Keratinocyte (primary cell): ENCODE measurements at regions not wholly inside any gene's neighbourhood (a gene's known extent, or its start where the extent isn't known, plus 50 kb on each side); places are given as distances from the start of the nearest gene placed in this dataset.

Source experiments
- EZH2 ChIP-seq: IDR thresholded peaks from one replicate; pipeline ENCODE4 v1.6.1; 2012; ENCODE audit warnings: inconsistent platforms, mild to moderate bottlenecking, low read length, moderate library complexity
- TF ChIP-seq, protein P1 (sequence below), 3 experiments: IDR thresholded peaks in 1 of 3; conservative IDR thresholded peaks in 1 of 3; optimal IDR thresholded peaks in 1 of 3; 2 replicates in 2 of 3; 3 replicates in 1 of 3; pipeline versions ENCODE3 to v1.5.1; 2011; ENCODE audit warnings: low read length in 3 of 3, mild to moderate bottlenecking in 3 of 3, moderate library complexity in 2 of 3, control low read depth in 1 of 3, inconsistent platforms in 1 of 3; ENCODE audit not compliant: insufficient read depth in 2 of 3; ENCODE audit errors: extremely low read depth in 1 of 3

DNA sequence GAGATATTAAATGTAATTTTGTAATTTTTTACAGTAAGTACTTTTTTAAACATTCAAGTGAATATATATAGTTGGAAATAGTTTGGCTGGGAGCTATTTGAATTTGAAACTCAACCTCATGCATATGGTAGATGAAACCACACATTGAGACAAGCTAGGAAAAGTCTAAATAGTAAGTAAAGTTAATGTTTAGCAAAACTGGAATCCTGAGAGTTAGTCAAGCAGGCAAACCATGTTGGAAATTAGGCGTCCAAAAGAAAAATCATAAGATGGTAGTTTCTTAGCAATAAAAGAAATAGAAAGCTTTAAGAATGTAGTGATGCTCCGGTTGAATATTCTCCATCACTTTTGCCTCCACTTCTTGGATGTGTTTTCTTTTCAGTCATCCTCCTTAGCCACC is 657.1 kb upstream of the CDH10 start:
- TF ChIP-seq, protein P1, sequence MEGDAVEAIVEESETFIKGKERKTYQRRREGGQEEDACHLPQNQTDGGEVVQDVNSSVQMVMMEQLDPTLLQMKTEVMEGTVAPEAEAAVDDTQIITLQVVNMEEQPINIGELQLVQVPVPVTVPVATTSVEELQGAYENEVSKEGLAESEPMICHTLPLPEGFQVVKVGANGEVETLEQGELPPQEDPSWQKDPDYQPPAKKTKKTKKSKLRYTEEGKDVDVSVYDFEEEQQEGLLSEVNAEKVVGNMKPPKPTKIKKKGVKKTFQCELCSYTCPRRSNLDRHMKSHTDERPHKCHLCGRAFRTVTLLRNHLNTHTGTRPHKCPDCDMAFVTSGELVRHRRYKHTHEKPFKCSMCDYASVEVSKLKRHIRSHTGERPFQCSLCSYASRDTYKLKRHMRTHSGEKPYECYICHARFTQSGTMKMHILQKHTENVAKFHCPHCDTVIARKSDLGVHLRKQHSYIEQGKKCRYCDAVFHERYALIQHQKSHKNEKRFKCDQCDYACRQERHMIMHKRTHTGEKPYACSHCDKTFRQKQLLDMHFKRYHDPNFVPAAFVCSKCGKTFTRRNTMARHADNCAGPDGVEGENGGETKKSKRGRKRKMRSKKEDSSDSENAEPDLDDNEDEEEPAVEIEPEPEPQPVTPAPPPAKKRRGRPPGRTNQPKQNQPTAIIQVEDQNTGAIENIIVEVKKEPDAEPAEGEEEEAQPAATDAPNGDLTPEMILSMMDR (optimal IDR thresholded peaks at IDR 0.05 in 1 of 3, IDR thresholded peaks at IDR 0.05 in 1 of 3, conservative IDR thresholded peaks at IDR 0.05 in 1 of 3; ENCODE audit: extremely low read depth in 1 of 3, insufficient read depth in 2 of 3, low read length in 3 of 3): no peak
- TF ChIP-seq EZH2: no peak
